ENCODE measurements at regions not wholly inside any gene's neighbourhood (a gene's known extent, or its start where the extent isn't known, plus 50 kb on each side); places are given as distances from the start of the nearest gene placed in this dataset.

- WGBS (ENCODE audit: insufficient coverage, low coverage, low lambda C conversion rate, missing lambda C conversion rate), result 25% methylated on average over 1 of the region's 1 CpG
- DNase-seq (no peak), ATAC-seq (no peak)
- H3K27me3 ChIP-seq, result no peaks in the 10 kb centered on the region
- H3K27ac ChIP-seq, result no peak overlapping the region
- intact Hi-C loops (cut with DNase I), result no loop called here
- H3K4me1 ChIP-seq, result no peaks in the 10 kb centered on the region
- TF ChIP-seq POLR2A (IDR thresholded peaks at IDR 0.05), result no peak
- no peak for TF ChIP-seq CTCF (IDR thresholded peaks at IDR 0.05)
- H3K9me3 ChIP-seq, result no peaks in the 10 kb centered on the region
- H3K36me3 ChIP-seq, result no peaks in the 10 kb centered on the region
- no peak overlapping the region for H3K4me3 ChIP-seq
Measured at GRCh38 chrX:124887572-124887971, 432.1 kb upstream of the TEX13C start.

GRCh38 chrX:124895947-124896346 lies 423.7 kb upstream of the TEX13C start:
- WGBS (ENCODE audit: insufficient coverage, low coverage, low lambda C conversion rate, missing lambda C conversion rate), result 50% methylated on average over 4 of the region's 4 CpGs
- Histone ChIP-seq H3K27me3 (no peaks in the 10 kb centered on the region), H3K4me3 (no peak overlapping the region), H3K4me1 (no peaks in the 10 kb centered on the region), H3K27ac (no peak overlapping the region), H3K9me3 (no peaks in the 10 kb centered on the region), H3K36me3 (no peaks in the 10 kb centered on the region)
- DNase-seq (no peak), ATAC-seq (no peak)
- TF ChIP-seq CTCF (IDR thresholded peaks at IDR 0.05) (no peak), POLR2A (IDR thresholded peaks at IDR 0.05) (no peak)
- intact Hi-C loops (cut with DNase I), result no loop called here

GRCh38 chrX:124902953-124903352 lies 416.7 kb upstream of the TEX13C start:
- Histone ChIP-seq H3K36me3 (no peaks in the 10 kb centered on the region), H3K9me3 (no peaks in the 10 kb centered on the region), H3K27me3 (no peaks in the 10 kb centered on the region), H3K27ac (no peak overlapping the region), H3K4me3 (no peak overlapping the region), H3K4me1 (no peaks in the 10 kb centered on the region)
- no peak for DNase-seq
- WGBS (ENCODE audit: insufficient coverage, low coverage, low lambda C conversion rate, missing lambda C conversion rate), result 38% methylated on average over 2 of the region's 2 CpGs
- ATAC-seq, result no peak
- intact Hi-C loops (cut with DNase I), result no loop called here
- no peak for TF ChIP-seq POLR2A (IDR thresholded peaks at IDR 0.05)
- no peak for TF ChIP-seq CTCF (IDR thresholded peaks at IDR 0.05)

GRCh38 chrX:124910611-124911010 lies 409.1 kb upstream of the TEX13C start:
- DNase-seq (no peak), ATAC-seq (no peak)
- Histone ChIP-seq H3K27ac (no peak overlapping the region), H3K9me3 (no peaks in the 10 kb centered on the region), H3K4me1 (no peaks in the 10 kb centered on the region), H3K36me3 (no peaks in the 10 kb centered on the region), H3K4me3 (no peak overlapping the region), H3K27me3 (no peaks in the 10 kb centered on the region)
- intact Hi-C loops (cut with DNase I), result no loop called here
- TF ChIP-seq POLR2A (IDR thresholded peaks at IDR 0.05), result no peak
- TF ChIP-seq CTCF (IDR thresholded peaks at IDR 0.05), result no peak
- WGBS (ENCODE audit: insufficient coverage, low coverage, low lambda C conversion rate, missing lambda C conversion rate), result 58% methylated on average over 4 of the region's 4 CpGs

- TF ChIP-seq POLR2A (IDR thresholded peaks at IDR 0.05) (no peak), CTCF (IDR thresholded peaks at IDR 0.05) (no peak)
- Histone ChIP-seq H3K4me3 (no peak overlapping the region), H3K36me3 (no peaks in the 10 kb centered on the region), H3K27ac (no peak overlapping the region), H3K4me1 (no peaks in the 10 kb centered on the region), H3K9me3 (no peaks in the 10 kb centered on the region), H3K27me3 (no peaks in the 10 kb centered on the region)
- 69% methylated on average over 2 of the region's 2 CpGs for WGBS (ENCODE audit: insufficient coverage, low coverage, low lambda C conversion rate, missing lambda C conversion rate)
- ATAC-seq (no peak), DNase-seq (no peak)
- intact Hi-C loops (cut with DNase I), result no loop called here
Measured at GRCh38 chrX:124917011-124917410, 402.7 kb upstream of the TEX13C start.

Data from right lobe of liver (tissue), 6 donors.